MM.1S (cell line): ENCODE measurements at regions not wholly inside any gene's neighbourhood (a gene's known extent, or its start where the extent isn't known, plus 50 kb on each side); places are given as distances from the start of the nearest gene placed in this dataset.

ENCODE experiments used
- EZH2 ChIP-seq: fragments of 300-600 bp; sonication (generic); optimal IDR thresholded peaks from 2 replicates; pipeline ENCODE3; 2017; ENCODE audit warnings: low read depth, mild to moderate bottlenecking, antibody characterized with exemption, low read length, mixed read lengths
- TF ChIP-seq, protein P1 (sequence below): fragments of 300-600 bp; sonication (generic); IDR thresholded peaks from 2 replicates; pipeline ENCODE4 v1.5.1; 2016; ENCODE audit warnings: antibody characterized with exemption, low read length, mixed read lengths

DNA sequence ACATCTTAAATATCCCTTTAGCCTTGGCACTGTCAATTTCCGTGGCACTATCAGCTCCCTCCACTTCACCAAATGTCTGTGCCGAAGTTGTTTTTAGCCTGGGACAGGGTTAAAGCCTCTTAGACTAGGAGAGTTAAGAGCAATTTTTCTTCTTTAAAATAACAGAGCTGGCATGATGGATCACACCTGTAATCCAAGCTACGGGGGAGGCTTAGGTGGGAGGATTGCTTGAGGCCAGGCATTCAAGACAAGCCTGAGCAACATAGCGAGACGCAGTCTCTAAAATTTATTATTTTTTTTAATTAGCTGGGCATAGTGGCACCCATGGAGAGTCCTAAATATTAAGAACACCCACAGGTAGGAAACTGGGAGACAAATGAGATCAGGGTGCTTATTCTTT is 209.8 kb upstream of the MAGEB18 start:
- TF ChIP-seq, protein P1, sequence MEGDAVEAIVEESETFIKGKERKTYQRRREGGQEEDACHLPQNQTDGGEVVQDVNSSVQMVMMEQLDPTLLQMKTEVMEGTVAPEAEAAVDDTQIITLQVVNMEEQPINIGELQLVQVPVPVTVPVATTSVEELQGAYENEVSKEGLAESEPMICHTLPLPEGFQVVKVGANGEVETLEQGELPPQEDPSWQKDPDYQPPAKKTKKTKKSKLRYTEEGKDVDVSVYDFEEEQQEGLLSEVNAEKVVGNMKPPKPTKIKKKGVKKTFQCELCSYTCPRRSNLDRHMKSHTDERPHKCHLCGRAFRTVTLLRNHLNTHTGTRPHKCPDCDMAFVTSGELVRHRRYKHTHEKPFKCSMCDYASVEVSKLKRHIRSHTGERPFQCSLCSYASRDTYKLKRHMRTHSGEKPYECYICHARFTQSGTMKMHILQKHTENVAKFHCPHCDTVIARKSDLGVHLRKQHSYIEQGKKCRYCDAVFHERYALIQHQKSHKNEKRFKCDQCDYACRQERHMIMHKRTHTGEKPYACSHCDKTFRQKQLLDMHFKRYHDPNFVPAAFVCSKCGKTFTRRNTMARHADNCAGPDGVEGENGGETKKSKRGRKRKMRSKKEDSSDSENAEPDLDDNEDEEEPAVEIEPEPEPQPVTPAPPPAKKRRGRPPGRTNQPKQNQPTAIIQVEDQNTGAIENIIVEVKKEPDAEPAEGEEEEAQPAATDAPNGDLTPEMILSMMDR, result no peak
- no peak for TF ChIP-seq EZH2
